MM.1S (cell line): ENCODE measurements at regions not wholly inside any gene's neighbourhood (a gene's known extent, or its start where the extent isn't known, plus 50 kb on each side); places are given as distances from the start of the nearest gene placed in this dataset.
"Not testable (repeated sequence)": the region's sequence is repeated elsewhere in the genome, so short reads cannot be mapped to it uniquely, and the experiment has no call there.

Experiments used
- CTCF ChIP-seq: fragments of 300-600 bp; sonication (generic); IDR thresholded peaks from 2 replicates; pipeline ENCODE4 v1.5.1; 2016; ENCODE audit warnings: antibody characterized with exemption, low read length, mixed read lengths
- EZH2phosphoT487 ChIP-seq: fragments of 300-600 bp; sonication (generic); IDR thresholded peaks from 2 replicates; pipeline ENCODE4 v1.6.1; 2018; ENCODE audit warnings: antibody characterized with exemption, low read length

GRCh38 chr20:28640831-28641230 is 2616.6 kb upstream of the DEFB115 start:
- not testable (repeated sequence) for TF ChIP-seq CTCF, EZH2phosphoT487
